ENCODE measurements at regions not wholly inside any gene's neighbourhood (a gene's known extent, or its start where the extent isn't known, plus 50 kb on each side); places are given as distances from the start of the nearest gene placed in this dataset.

- no peaks in the 10 kb centered on the region for H4K20me1 ChIP-seq (ENCODE audit: control insufficient read depth, insufficient read depth)
- no peaks in the 10 kb centered on the region for H3K79me2 ChIP-seq (ENCODE audit: control insufficient read depth, insufficient read depth, low read length)
- SMC1A ChIA-PET (ENCODE audit: uncharacterized antibody, unreplicated experiment), result no interaction called here
- H3K27ac ChIP-seq (ENCODE audit: control insufficient read depth, insufficient read depth), result no peak overlapping the region
- H3K4me3 ChIP-seq, result no peak overlapping the region
- FAIRE-seq (no peak), DNase-seq (ENCODE audit: low read depth, low spot score) (no peak), ATAC-seq (no peak)
- no TSS peak for BruUV-seq (replicated peaks)
- no peak overlapping the region for H3K9ac ChIP-seq (ENCODE audit: control insufficient read depth, insufficient read depth, low read length)
- H3K36me3 ChIP-seq (ENCODE audit: control insufficient read depth in 2 of 2, insufficient read depth in 2 of 2, low read length in 1 of 2), result no peaks in the 10 kb centered on the region
- 95% methylated on average over 1 of the region's 1 CpG for WGBS (ENCODE audit: insufficient coverage, insufficient replicate concordance, low lambda C conversion rate, missing lambda C conversion rate)
- RAD21 ChIA-PET (ENCODE audit: unreplicated experiment), result no interaction called here
- no peaks in the 10 kb centered on the region for H3K4me1 ChIP-seq (ENCODE audit: control insufficient read depth, insufficient read depth, low read length)
- no peak overlapping the region for H3K4me2 ChIP-seq (ENCODE audit: control insufficient read depth, insufficient read depth)
- no peak overlapping the region for H2AFZ ChIP-seq (ENCODE audit: control insufficient read depth, low read depth, low read length)
- TF ChIP-seq CHD1 (IDR thresholded peaks at IDR 0.05; ENCODE audit: low read depth, low read length), result no peak
- no peak for TF ChIP-seq NR2C1 (IDR thresholded peaks at IDR 0.05)
- no peak for TF ChIP-seq EED (IDR thresholded peaks at IDR 0.05; ENCODE audit: low read depth)
- no peak for TF ChIP-seq SRF (IDR thresholded peaks at IDR 0.05; ENCODE audit: low read depth in 2 of 2, low read length in 2 of 2)
- TF ChIP-seq WRNIP1 (IDR thresholded peaks at IDR 0.05; ENCODE audit: borderline replicate concordance, low read depth, low read length), result no peak
- TF ChIP-seq JUNB (IDR thresholded peaks at IDR 0.05), result no peak
- no peak for TF ChIP-seq KAT2A (conservative IDR thresholded peaks at IDR 0.05; ENCODE audit: control insufficient read depth, low read depth, low read length)
- TF ChIP-seq ZNF217 (IDR thresholded peaks at IDR 0.05), result no peak
- TF ChIP-seq ATF2 (IDR thresholded peaks at IDR 0.05; ENCODE audit: low read length), result no peak
- TF ChIP-seq MYC (IDR thresholded peaks at IDR 0.05; ENCODE audit: insufficient read depth, insufficient read length, insufficient replicate concordance, low read length, severe bottlenecking), result no peak
- TF ChIP-seq NR2F1 (conservative IDR thresholded peaks at IDR 0.05), result no peak
- no peak for TF ChIP-seq EZH2 (IDR thresholded peaks at IDR 0.05; ENCODE audit: borderline replicate concordance, control insufficient read depth, low read depth, low read length)
- no peak for TF ChIP-seq ZNF622 (IDR thresholded peaks at IDR 0.05)
- no peak for TF ChIP-seq USF2 (IDR thresholded peaks at IDR 0.05; ENCODE audit: borderline replicate concordance, low read depth, low read length)
- no peak for TF ChIP-seq NFYB (IDR thresholded peaks at IDR 0.05; ENCODE audit: insufficient read depth, low read depth, low read length)
- no peak for TF ChIP-seq FOXM1 (IDR thresholded peaks at IDR 0.05; ENCODE audit: low read depth, low read length)
- TF ChIP-seq CEBPZ (IDR thresholded peaks at IDR 0.05; ENCODE audit: low read depth, low read length), result no peak
- TF ChIP-seq HDGF (IDR thresholded peaks at IDR 0.05), result no peak
- intact Hi-C loops (cut with micrococcal nuclease; ENCODE audit: unreplicated experiment), result no loop called here
- in situ Hi-C loops (cut with MboI), result no loop called here
- CTCF ChIA-PET, result no interaction called here
- no peaks in the 10 kb centered on the region for H3K27me3 ChIP-seq (replicated peaks in 1 of 2; ENCODE audit: control insufficient read depth in 2 of 2, insufficient read depth in 2 of 2, low read length in 1 of 2)
- POLR2A ChIA-PET, result no interaction called here
- no peaks in the 10 kb centered on the region for H3K9me3 ChIP-seq (replicated peaks; ENCODE audit: control insufficient read depth, insufficient read depth, low read length)
These were observed 140.3 kb upstream of the SMAD1 start for GRCh38 chr4:145341381-145341780.

Data from GM12878 (cell line).